Upper lobe of right lung (tissue), 1 donor: ENCODE measurements at regions not wholly inside any gene's neighbourhood (a gene's known extent, or its start where the extent isn't known, plus 50 kb on each side); places are given as distances from the start of the nearest gene placed in this dataset.

Experiments
- ATAC-seq: fragments of 200-7000 bp; cut with Tn5 transposase; one replicate; pipeline ENCODE4 v1.9.1; 2020; ENCODE audit warnings: mild to moderate bottlenecking, moderate library complexity
- DNase-seq: peaks from one replicate; pipeline ENCODE4 v3.0.0-alpha.2; 2020
- H3K27ac ChIP-seq: fragments of 200-600 bp; one replicate; pipeline ENCODE4 v1.8.0; 2022
- H3K27me3 ChIP-seq: fragments of 200-600 bp; one replicate; pipeline ENCODE4 v1.8.0; 2022; ENCODE audit warnings: mild to moderate bottlenecking
- H3K36me3 ChIP-seq: fragments of 200-600 bp; one replicate; pipeline ENCODE4 v1.8.0; 2022
- H3K4me1 ChIP-seq: fragments of 200-600 bp; one replicate; pipeline ENCODE4 v1.8.0; 2022
- H3K4me3 ChIP-seq: fragments of 200-600 bp; one replicate; pipeline ENCODE4 v1.8.0; 2022; ENCODE audit warnings: mild to moderate bottlenecking
- H3K9me3 ChIP-seq: fragments of 200-600 bp; one replicate; pipeline ENCODE4 v1.8.0; 2022
- CTCF ChIP-seq: fragments of 200-600 bp; IDR thresholded peaks from one replicate; pipeline ENCODE4 v1.8.0; 2022; ENCODE audit warnings: antibody characterized with exemption
- intact Hi-C: fragments of 100-400 bp; cut with DNase I; formaldehyde crosslinking; loops from one replicate; pipeline ENCODE4 v1.11.0; 2022
- donor health status: DM: no; HTN: yes; CAD: no; lungs with severe emphysema.

- no peak overlapping the region for H3K4me3 ChIP-seq
- H3K27me3 ChIP-seq = no peaks in the 10 kb centered on the region
- H3K36me3 ChIP-seq = no peaks in the 10 kb centered on the region
- no peaks in the 10 kb centered on the region for H3K4me1 ChIP-seq
- ATAC-seq (no peak), DNase-seq (no peak)
- no peaks in the 10 kb centered on the region for H3K9me3 ChIP-seq
- TF ChIP-seq CTCF = no peak
- intact Hi-C loops = no loop called here
- no peak overlapping the region for H3K27ac ChIP-seq
Observed at GRCh38 chrX:38919202-38919601, 117.9 kb downstream of the MID1IP1 start.

GRCh38 chrX:38919853-38920528 is 118.7 kb downstream of the MID1IP1 start:
- no peaks in the 10 kb centered on the region for H3K4me1 ChIP-seq
- H3K27ac ChIP-seq = no peak overlapping the region
- TF ChIP-seq CTCF = no peak
- no peaks in the 10 kb centered on the region for H3K9me3 ChIP-seq
- no peaks in the 10 kb centered on the region for H3K36me3 ChIP-seq
- intact Hi-C loops = no loop called here
- DNase-seq (no peak), ATAC-seq (no peak)
- H3K4me3 ChIP-seq = no peak overlapping the region
- H3K27me3 ChIP-seq = no peaks in the 10 kb centered on the region

GRCh38 chrX:38923451-38923969 is 122.3 kb downstream of the MID1IP1 start:
- ATAC-seq (peak; percentile 66), DNase-seq (no peak)
- no peak overlapping the region for H3K27ac ChIP-seq
- no peaks in the 10 kb centered on the region for H3K27me3 ChIP-seq
- intact Hi-C loops = no loop called here
- no peaks in the 10 kb centered on the region for H3K4me1 ChIP-seq
- TF ChIP-seq CTCF = no peak
- no peak overlapping the region for H3K4me3 ChIP-seq
- H3K9me3 ChIP-seq = no peaks in the 10 kb centered on the region
- no peaks in the 10 kb centered on the region for H3K36me3 ChIP-seq

- Histone ChIP-seq H3K4me3 (no peak overlapping the region), H3K27me3 (no peaks in the 10 kb centered on the region), H3K4me1 (no peaks in the 10 kb centered on the region), H3K27ac (no peak overlapping the region), H3K9me3 (no peaks in the 10 kb centered on the region), H3K36me3 (no peaks in the 10 kb centered on the region)
- no peak for DNase-seq
- TF ChIP-seq CTCF = no peak
- no peak for ATAC-seq
- intact Hi-C loops = no loop called here
Observed at GRCh38 chrX:38927592-38927991, 126.3 kb downstream of the MID1IP1 start.

- H3K4me1 ChIP-seq = no peaks in the 10 kb centered on the region
- ATAC-seq (no peak), DNase-seq (no peak)
- H3K36me3 ChIP-seq = no peaks in the 10 kb centered on the region
- H3K27me3 ChIP-seq = no peaks in the 10 kb centered on the region
- no peak overlapping the region for H3K4me3 ChIP-seq
- H3K27ac ChIP-seq = no peak overlapping the region
- H3K9me3 ChIP-seq = no peaks in the 10 kb centered on the region
- TF ChIP-seq CTCF = no peak
- intact Hi-C loops = no loop called here
Observed at GRCh38 chrX:38929966-38930421, 128.7 kb downstream of the MID1IP1 start.
